ENCODE measurements at regions not wholly inside any gene's neighbourhood (a gene's known extent, or its start where the extent isn't known, plus 50 kb on each side); places are given as distances from the start of the nearest gene placed in this dataset.

- in situ Hi-C loops (cut with HindIII; ENCODE audit: low sequenced_read_pairs) = no loop called here
Measured at GRCh38 chr3:31002730-31003129, 108.3 kb upstream of the GADL1 start.

DNA sequence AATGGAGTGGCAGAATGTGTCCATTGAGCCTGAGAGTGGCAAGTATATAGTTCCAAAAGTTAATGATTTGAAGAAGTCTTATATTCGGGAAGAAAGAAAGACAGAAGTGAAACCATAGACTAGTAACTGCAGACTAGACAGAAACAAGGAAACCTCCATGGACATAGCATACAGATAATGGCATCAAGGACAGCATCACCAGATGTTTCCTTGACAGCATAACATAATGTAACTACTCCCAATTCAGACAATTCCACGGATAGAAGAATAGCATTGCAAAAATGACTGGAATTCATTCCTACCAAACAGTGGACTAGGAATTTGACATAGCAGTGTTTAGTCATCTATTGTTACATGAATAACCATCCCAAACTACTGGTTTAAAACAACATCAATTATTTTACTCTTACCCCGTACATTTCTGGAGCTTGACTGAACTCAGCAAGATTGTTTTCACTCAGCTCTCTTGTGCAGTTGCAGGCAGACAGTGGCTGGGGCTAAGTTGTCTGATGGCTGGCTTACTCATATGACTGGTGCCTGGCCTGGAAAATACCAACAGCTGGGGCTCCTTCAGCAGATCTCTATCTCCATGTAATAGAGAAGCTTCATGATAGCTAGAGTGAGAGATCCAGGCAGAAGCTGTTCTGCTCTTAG is 109.7 kb upstream of the GADL1 start:
- in situ Hi-C loops (cut with HindIII; ENCODE audit: low sequenced_read_pairs) = no loop called here

GRCh38 chr3:31008994-31009393 is 114.5 kb upstream of the GADL1 start:
- in situ Hi-C loops (cut with HindIII; ENCODE audit: low sequenced_read_pairs) = no loop called here

DNA sequence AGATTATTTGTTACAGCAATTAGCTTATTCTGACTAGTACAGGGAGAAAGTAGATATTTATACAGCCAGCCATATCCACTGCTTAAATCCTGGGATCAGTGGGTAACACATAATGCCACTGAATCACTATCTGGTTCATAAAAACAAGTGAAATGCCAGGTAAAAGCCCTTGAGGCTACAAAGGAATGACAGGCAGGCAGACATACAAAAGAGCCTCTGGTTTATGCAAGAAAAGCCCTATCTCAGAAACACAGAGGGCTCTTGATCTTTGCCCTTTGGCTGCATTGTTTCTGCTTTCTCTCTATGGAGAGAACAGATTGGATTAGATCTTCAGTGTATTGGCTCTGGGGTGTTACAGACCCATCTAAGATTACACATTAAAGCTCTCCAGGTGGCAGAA is 115.4 kb upstream of the GADL1 start:
- in situ Hi-C loops (cut with HindIII; ENCODE audit: low sequenced_read_pairs) = no loop called here

- in situ Hi-C loops (cut with HindIII; ENCODE audit: low sequenced_read_pairs) = no loop called here
Measured at GRCh38 chr3:31010491-31010890, 116.0 kb upstream of the GADL1 start.

- in situ Hi-C loops (cut with HindIII; ENCODE audit: low sequenced_read_pairs) = no loop called here
Measured at GRCh38 chr3:31011380-31011779, 116.9 kb upstream of the GADL1 start.

DNA sequence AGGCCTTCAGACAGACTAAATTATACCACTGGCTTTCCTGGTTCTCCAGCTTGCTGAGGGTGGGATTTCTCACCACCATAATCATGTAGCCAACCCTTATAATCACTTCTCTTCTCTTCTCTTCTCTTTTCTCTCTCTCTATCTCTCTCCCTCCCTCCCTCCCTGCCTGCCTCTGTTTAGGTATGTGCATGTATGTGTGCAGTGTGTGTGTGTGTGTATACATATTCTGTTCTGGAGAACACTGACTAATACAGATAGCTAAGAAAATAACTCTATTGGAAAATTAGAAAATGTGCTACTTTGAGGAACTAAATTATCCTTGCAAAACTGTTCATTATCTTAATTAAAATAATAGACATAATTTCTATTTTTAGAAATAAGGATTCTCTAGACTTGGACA is 118.6 kb upstream of the GADL1 start:
- in situ Hi-C loops (cut with HindIII; ENCODE audit: low sequenced_read_pairs) = no loop called here

- in situ Hi-C loops (cut with HindIII; ENCODE audit: low sequenced_read_pairs) = no loop called here
Measured at GRCh38 chr3:31013843-31014242, 119.4 kb upstream of the GADL1 start.

GRCh38 chr3:31014317-31015040 is 120.0 kb upstream of the GADL1 start:
- in situ Hi-C loops (cut with HindIII; ENCODE audit: low sequenced_read_pairs) = no loop called here

DNA sequence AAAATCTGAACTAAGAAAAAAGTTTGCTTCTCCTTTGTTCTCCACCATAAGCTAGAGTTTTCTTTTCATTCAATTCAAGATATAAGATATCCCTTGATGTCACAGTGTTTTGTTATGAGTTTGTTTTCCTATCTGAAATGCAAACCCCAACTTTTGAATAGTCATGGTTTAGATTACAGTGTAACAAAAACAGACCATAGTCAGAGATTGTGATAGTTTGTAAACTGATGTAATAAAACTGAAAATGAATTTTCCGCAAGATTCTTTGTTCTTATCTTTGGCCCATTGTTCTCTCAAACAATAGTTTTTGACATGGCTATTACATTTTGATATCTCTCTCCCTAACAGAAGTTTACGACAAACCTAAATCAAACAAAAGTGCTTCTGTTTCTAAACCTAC is 121.7 kb upstream of the GADL1 start:
- in situ Hi-C loops (cut with HindIII; ENCODE audit: low sequenced_read_pairs) = no loop called here

DNA sequence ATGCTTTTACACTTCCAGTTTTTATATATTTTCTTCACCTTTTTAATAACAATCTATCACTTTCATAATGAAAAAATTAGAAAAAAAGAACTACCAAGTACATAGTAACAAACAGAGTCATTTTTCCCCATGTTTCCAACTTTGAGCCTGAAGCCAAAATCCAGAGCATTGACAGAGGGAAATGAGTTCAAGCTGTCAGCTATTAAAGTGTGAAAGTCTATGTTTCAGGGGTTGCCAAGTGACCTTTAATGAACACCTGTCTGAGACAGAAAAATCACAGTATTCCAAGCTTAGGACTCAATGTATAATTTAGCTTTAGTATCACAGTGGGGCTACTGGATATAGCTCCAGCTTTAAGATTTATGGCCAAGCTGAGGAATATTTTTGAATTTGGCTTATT is 128.3 kb upstream of the GADL1 start:
- in situ Hi-C loops (cut with HindIII; ENCODE audit: low sequenced_read_pairs) = no loop called here

GRCh38 chr3:31025541-31025940 is 131.1 kb upstream of the GADL1 start:
- in situ Hi-C loops (cut with HindIII; ENCODE audit: low sequenced_read_pairs) = no loop called here

GRCh38 chr3:31027191-31027761 is 132.8 kb upstream of the GADL1 start:
- in situ Hi-C loops (cut with HindIII; ENCODE audit: low sequenced_read_pairs) = no loop called here

GRCh38 chr3:31027914-31028313 is 133.5 kb upstream of the GADL1 start:
- in situ Hi-C loops (cut with HindIII; ENCODE audit: low sequenced_read_pairs) = no loop called here

DNA sequence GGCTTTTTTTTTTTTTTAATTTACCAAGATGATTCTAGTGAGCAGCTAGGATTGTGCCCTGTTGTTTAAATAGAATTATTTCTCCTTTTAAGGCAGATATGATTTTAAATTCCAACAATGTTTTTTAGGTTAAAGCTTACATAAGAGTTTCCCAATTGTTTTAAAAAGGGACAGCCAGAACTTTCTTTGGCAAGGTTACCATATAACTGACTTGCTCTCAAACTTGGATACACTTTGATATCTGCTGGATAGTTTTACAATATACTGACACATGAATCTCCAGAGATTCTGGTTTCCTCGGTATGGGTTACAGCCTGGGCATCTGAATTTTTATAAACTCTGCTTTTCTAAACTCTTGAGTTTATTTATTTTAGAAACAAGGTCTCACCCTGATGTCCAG is 134.3 kb upstream of the GADL1 start:
- in situ Hi-C loops (cut with HindIII; ENCODE audit: low sequenced_read_pairs) = no loop called here

DNA sequence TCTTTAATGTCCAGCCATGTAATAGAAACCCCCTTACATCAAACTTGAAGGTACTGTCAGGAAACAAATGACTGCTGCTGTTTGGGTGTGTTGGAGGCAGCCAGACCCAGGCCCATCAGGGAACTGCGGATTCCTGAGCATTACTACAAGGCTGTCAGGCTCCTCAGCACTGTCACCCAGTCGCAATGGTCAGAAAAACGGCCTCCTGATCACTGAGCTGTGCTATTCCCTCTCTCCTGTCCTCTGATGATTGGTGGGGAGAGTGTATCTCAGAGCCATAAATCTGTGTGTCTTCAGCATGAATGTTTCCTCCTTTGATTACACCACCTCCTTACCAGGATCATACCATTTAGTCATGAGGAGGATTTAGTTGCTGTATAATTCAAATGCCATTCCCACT is 135.2 kb upstream of the GADL1 start:
- in situ Hi-C loops (cut with HindIII; ENCODE audit: low sequenced_read_pairs) = loop anchor here (5.0 kb wide), 1 partner anchor 53 kb away; no protein-coding TSS in a partner anchor

- in situ Hi-C loops (cut with HindIII; ENCODE audit: low sequenced_read_pairs) = no loop called here
Measured at GRCh38 chr3:31035681-31036080, 141.2 kb upstream of the GADL1 start.

- in situ Hi-C loops (cut with HindIII; ENCODE audit: low sequenced_read_pairs) = no loop called here
Measured at GRCh38 chr3:31038086-31038739, 143.8 kb upstream of the GADL1 start.

DNA sequence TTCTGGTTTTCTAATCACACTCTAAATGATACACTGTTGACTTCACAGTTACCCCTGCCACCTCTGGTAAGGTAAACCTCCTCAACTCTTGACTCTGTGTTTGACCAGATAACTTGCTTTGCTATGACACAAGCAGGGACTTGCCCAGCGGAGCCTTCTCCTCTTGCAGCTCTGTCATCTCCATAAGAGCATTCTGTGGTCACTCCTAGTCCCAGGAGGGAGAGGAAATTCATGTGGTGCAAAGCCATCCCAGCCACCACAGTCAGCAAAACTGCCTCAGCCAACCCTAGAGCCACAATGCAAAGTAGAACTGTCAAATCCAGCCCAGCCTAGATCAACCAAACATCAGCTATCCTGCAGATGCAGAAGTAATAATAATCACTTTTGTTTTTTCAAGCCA is 144.7 kb upstream of the GADL1 start:
- in situ Hi-C loops (cut with HindIII; ENCODE audit: low sequenced_read_pairs) = no loop called here

DNA sequence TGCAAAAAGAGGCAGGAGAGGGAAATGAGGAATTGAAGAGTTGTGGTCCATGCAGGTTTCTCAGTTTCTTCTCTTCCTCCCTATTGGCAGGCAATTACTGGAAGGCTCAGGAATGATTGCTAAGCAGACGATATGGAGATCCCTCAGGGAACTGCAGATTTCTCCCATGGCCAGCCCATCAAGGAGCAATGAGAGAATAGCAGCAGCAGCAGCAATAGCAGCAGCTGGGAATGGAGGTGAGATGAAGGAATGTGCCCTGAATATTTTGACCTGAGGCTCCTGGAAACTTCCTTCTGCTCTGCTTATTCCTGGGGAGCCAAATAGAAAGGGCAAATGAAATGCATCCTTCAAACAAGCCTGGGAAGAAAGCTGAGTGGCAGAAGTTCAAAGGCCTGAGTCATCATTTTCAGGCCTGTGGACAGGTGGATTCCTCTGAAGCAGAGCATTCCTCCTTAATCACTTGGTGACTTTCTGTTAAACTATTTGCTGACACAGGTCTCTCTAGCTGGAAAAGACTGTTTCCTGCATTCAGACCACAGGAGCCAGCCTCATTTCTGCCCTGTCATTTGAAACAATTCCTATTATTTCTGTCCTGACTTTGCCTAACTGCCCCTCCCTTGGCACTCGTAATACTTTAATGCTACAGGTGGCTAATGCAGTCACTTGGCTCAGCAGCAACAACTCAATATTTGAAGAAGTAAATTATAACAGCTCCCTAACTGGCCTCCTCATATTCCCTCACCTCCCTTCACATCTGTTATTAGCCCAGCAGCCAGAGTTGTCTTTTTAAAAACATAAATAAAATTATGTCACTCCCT is 146.9 kb upstream of the GADL1 start:
- in situ Hi-C loops (cut with HindIII; ENCODE audit: low sequenced_read_pairs) = no loop called here

Measured in endothelial cell of hepatic sinusoid (primary cell).